ENCODE measurements at regions not wholly inside any gene's neighbourhood (a gene's known extent, or its start where the extent isn't known, plus 50 kb on each side); places are given as distances from the start of the nearest gene placed in this dataset.

- FAIRE-seq (no peak), DNase-seq (ENCODE audit: low read depth, low spot score) (no peak), ATAC-seq (no peak)
- ChIA-PET POLR2A (no interaction called here), RAD21 (ENCODE audit: unreplicated experiment) (no interaction called here), SMC1A (ENCODE audit: uncharacterized antibody, unreplicated experiment) (no interaction called here), CTCF (no interaction called here)
- in situ Hi-C loops (cut with MboI), result no loop called here
- Histone ChIP-seq H3K79me2 (ENCODE audit: control insufficient read depth, insufficient read depth, low read length) (no peaks in the 10 kb centered on the region), H3K27ac (ENCODE audit: control insufficient read depth, insufficient read depth) (no peak overlapping the region), H2AFZ (ENCODE audit: control insufficient read depth, low read depth, low read length) (no peak overlapping the region), H3K4me2 (ENCODE audit: control insufficient read depth, insufficient read depth) (no peak overlapping the region), H3K27me3 (replicated peaks in 1 of 2; ENCODE audit: control insufficient read depth in 2 of 2, insufficient read depth in 2 of 2, low read length in 1 of 2) (no peaks in the 10 kb centered on the region), H3K4me3 (no peak overlapping the region), H4K20me1 (ENCODE audit: control insufficient read depth, insufficient read depth) (no peaks in the 10 kb centered on the region), H3K4me1 (ENCODE audit: control insufficient read depth, insufficient read depth, low read length) (no peaks in the 10 kb centered on the region), H3K9ac (ENCODE audit: control insufficient read depth, insufficient read depth, low read length) (no peak overlapping the region), H3K36me3 (ENCODE audit: control insufficient read depth in 2 of 2, insufficient read depth in 2 of 2, low read length in 1 of 2) (no peaks in the 10 kb centered on the region), H3K9me3 (replicated peaks; ENCODE audit: control insufficient read depth, insufficient read depth, low read length) (no peaks in the 10 kb centered on the region)
- TF ChIP-seq, protein P1, sequence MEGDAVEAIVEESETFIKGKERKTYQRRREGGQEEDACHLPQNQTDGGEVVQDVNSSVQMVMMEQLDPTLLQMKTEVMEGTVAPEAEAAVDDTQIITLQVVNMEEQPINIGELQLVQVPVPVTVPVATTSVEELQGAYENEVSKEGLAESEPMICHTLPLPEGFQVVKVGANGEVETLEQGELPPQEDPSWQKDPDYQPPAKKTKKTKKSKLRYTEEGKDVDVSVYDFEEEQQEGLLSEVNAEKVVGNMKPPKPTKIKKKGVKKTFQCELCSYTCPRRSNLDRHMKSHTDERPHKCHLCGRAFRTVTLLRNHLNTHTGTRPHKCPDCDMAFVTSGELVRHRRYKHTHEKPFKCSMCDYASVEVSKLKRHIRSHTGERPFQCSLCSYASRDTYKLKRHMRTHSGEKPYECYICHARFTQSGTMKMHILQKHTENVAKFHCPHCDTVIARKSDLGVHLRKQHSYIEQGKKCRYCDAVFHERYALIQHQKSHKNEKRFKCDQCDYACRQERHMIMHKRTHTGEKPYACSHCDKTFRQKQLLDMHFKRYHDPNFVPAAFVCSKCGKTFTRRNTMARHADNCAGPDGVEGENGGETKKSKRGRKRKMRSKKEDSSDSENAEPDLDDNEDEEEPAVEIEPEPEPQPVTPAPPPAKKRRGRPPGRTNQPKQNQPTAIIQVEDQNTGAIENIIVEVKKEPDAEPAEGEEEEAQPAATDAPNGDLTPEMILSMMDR (IDR thresholded peaks at IDR 0.05 in 2 of 3, conservative IDR thresholded peaks at IDR 0.05 in 1 of 3; ENCODE audit: control insufficient read depth in 2 of 3, extremely low read depth in 1 of 3, insufficient read depth in 1 of 3, low read depth in 3 of 3, low read length in 3 of 3), result no peak
- intact Hi-C loops (cut with micrococcal nuclease; ENCODE audit: unreplicated experiment), result no loop called here
- no TSS peak for BruUV-seq (replicated peaks)
Observed at GRCh38 chr10:111840546-111840945, 343.0 kb downstream of the GPAM start.

DNA sequence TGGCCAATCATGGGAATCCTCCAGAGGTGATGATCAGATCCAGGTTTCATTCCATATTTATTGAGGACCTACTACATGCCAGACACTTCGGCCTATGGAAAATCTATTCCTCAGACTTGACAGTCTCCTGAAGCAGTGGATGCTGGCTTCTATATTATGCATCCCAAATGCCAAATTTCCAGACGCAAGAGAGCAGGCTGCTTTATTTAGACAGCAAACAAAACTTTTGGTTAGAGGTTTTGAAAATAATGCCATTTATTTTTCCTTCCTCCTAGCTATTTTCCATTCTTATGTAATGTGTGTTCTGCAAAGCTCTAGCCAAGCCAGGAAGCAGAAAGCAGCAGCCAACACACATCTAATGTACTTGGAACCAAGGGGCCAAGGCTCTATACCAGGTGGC lies 330.8 kb downstream of the GPAM start:
- Histone ChIP-seq H2AFZ (ENCODE audit: control insufficient read depth, low read depth, low read length) (no peak overlapping the region), H3K9me3 (replicated peaks; ENCODE audit: control insufficient read depth, insufficient read depth, low read length) (no peaks in the 10 kb centered on the region), H3K27me3 (replicated peaks in 1 of 2; ENCODE audit: control insufficient read depth in 2 of 2, insufficient read depth in 2 of 2, low read length in 1 of 2) (no peaks in the 10 kb centered on the region), H4K20me1 (ENCODE audit: control insufficient read depth, insufficient read depth) (no peaks in the 10 kb centered on the region), H3K27ac (ENCODE audit: control insufficient read depth, insufficient read depth) (no peak overlapping the region), H3K79me2 (ENCODE audit: control insufficient read depth, insufficient read depth, low read length) (no peaks in the 10 kb centered on the region), H3K4me1 (ENCODE audit: control insufficient read depth, insufficient read depth, low read length) (no peaks in the 10 kb centered on the region), H3K9ac (ENCODE audit: control insufficient read depth, insufficient read depth, low read length) (no peak overlapping the region), H3K4me3 (no peak overlapping the region), H3K4me2 (ENCODE audit: control insufficient read depth, insufficient read depth) (no peak overlapping the region), H3K36me3 (ENCODE audit: control insufficient read depth in 2 of 2, insufficient read depth in 2 of 2, low read length in 1 of 2) (no peaks in the 10 kb centered on the region)
- no TSS peak for BruUV-seq (replicated peaks)
- no peak for ATAC-seq
- ChIA-PET POLR2A (no interaction called here), SMC1A (ENCODE audit: uncharacterized antibody, unreplicated experiment) (no interaction called here), RAD21 (ENCODE audit: unreplicated experiment) (no interaction called here), CTCF (no interaction called here)
- DNase-seq (ENCODE audit: low read depth, low spot score), result no peak
- intact Hi-C loops (cut with micrococcal nuclease; ENCODE audit: unreplicated experiment), result no loop called here
- FAIRE-seq, result no peak
- in situ Hi-C loops (cut with MboI), result no loop called here
- 48% methylated on average over 2 of the region's 2 CpGs for WGBS (ENCODE audit: insufficient coverage, insufficient replicate concordance, low lambda C conversion rate, missing lambda C conversion rate)
- TF ChIP-seq CBFB (IDR thresholded peaks at IDR 0.05; ENCODE audit: low read depth), result no peak
- TF ChIP-seq POLR2A (IDR thresholded peaks at IDR 0.05; ENCODE audit: low read depth, low read length), result no peak
- no peak for TF ChIP-seq MTA2 (IDR thresholded peaks at IDR 0.05; ENCODE audit: low read depth)
- TF ChIP-seq HDAC2 (IDR thresholded peaks at IDR 0.05), result no peak
- TF ChIP-seq IRF5 (IDR thresholded peaks at IDR 0.05; ENCODE audit: borderline replicate concordance), result no peak
- TF ChIP-seq CREB1 (IDR thresholded peaks at IDR 0.05; ENCODE audit: low read depth), result no peak
- TF ChIP-seq EGR1 (IDR thresholded peaks at IDR 0.05; ENCODE audit: borderline replicate concordance in 1 of 2, low read depth in 2 of 2, low read length in 2 of 2), result no peak
- TF ChIP-seq CEBPB (IDR thresholded peaks at IDR 0.05; ENCODE audit: borderline replicate concordance in 1 of 2, low read depth in 2 of 2, low read length in 2 of 2), result no peak
- TF ChIP-seq E2F8 (IDR thresholded peaks at IDR 0.05; ENCODE audit: low read depth, partially characterized antibody), result no peak
- TF ChIP-seq SP1 (IDR thresholded peaks at IDR 0.05; ENCODE audit: low read depth, low read length), result no peak
- no peak for TF ChIP-seq BMI1 (IDR thresholded peaks at IDR 0.05; ENCODE audit: borderline replicate concordance)
